NCI-H446 (cell line): ENCODE measurements at regions not wholly inside any gene's neighbourhood (a gene's known extent, or its start where the extent isn't known, plus 50 kb on each side); places are given as distances from the start of the nearest gene placed in this dataset.
"Not testable (repeated sequence)": the region's sequence is repeated elsewhere in the genome, so short reads cannot be mapped to it uniquely, and the experiment has no call there.

ENCODE experiments used
- DNase-seq, 2 experiments: peaks; one replicate each; lab custom pipeline; 2025; lab: John Stamatoyannopoulos, UW

DNA sequence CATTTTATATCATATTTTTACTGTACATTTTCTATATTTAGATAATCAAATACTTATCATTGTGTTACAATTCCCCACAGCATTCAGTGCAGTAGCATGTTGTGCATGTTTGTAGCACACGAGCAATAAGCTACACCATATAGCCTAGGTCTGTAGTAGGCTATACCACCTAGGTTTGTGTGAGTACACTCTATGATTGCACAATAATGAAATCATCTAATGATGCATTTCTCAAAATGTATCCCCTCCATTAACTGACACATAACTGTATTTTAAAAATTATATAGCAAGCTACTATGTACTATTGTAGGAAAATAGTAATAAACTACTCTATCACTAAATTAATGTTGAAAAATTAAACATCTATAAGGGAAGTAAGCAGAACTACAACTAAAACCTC is 518.4 kb upstream of the PABPC4L start:
- no peak for DNase-seq

DNA sequence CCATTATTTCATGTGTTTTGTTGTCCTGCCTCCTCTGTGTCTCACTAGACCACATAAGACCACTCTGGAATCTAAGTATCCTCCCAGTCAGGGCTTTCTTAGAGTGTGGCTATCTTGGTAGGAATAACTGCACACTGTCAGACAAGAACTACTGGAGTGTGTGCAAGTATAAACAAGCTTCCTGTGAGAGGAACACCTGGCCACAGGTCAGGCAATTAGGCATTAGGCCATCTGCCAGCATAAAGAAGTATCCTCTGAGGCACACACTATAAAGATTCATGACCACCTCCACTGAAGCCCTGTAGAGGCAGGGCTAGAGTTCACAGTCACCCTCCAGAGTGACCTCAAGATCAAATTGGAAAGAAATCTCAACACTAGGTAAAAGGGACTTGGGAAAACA is 507.0 kb upstream of the PABPC4L start:
- no peak for DNase-seq

DNA sequence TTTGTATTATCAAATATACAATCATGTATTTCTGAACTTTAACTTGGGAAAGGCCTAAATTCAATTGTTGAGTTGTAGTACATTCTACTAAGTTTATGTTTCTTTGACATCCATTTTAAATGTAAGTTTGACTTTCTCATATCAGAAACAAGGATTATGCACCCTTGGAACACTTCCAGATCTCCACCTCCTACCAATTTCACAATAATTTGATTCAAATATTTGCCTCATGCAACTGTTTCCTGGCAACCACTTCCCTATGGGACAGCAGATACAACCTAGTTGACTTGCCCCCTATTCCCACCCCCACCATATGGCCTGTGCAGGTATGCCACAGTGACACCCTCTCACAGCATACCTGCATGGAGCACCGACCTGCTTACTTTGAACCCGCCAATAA is 506.4 kb upstream of the PABPC4L start:
- no peak for DNase-seq

DNA sequence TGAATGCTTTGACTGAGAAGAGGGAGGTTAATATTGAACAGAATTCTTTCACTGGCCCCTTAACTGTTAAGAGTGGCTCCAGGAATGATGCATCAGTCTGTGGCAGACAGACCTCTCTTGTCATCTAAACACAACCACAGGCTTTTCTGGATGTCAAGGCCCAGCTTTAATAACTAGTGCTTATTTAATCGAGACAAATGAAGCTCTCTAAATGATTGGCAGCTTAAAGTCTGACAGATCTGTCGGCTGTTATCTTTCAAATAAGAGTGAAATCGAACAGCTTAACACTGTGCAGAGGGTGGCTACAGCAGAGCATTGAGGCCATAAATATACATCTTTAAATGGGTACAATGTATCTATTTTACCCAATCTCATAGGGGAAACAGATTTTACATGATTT is 500.8 kb upstream of the PABPC4L start:
- no peak for DNase-seq

DNA sequence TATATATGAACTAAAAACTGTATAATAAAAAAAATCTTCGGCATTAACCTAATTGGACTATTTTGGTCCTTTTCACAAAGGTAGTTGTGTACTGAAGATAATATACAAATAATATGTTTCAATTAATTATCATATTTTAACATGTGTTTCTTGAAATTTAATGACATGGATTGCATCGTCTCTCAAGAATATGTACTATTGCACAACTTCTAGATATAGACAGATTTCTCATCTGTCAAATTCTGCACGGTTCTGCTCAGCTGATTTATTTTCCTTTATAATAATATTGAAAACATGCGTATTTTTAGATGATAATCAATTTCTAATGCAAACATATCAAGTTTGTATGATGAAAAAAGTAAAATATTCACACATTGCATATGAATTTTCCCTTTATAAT is 498.7 kb upstream of the PABPC4L start:
- DNase-seq = no peak

DNA sequence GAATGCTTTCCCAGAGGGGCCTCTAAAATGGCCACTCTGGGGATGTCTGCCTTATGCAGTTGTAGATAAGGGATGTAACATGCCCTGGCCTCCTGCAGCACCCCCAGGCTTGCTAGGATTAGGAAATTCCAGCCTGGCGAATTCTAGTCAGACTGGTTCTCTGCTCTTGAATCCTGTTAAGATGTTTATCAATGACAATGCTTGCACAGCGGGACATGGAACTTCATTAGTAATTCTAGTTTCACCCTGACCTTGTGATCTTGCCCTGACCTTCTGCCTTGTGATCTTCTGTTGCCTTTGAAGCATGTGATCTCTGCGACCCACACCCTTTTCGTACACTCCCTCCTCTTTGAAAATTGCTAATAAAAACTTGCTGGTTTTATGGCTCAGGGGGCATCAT is 497.2 kb upstream of the PABPC4L start:
- DNase-seq = not testable (repeated sequence)

DNA sequence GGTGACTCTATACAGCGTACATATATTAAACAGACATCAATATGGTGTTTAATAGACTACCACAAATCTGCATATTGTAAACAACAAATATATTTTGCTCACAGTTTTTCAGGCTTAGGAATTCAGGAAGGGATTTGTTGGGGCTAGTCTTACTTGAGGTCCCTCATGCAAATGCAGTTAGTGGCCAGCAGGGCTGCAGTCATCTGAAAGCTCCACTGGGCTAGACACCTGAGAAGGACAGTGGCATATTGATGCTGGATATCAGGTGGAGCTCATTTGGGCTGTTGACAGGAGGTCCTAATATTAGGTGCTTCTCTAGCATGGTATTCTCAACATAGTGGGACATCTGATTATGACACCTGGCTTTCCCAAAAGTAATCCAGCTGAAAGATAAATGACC is 493.8 kb upstream of the PABPC4L start:
- DNase-seq = no peak

DNA sequence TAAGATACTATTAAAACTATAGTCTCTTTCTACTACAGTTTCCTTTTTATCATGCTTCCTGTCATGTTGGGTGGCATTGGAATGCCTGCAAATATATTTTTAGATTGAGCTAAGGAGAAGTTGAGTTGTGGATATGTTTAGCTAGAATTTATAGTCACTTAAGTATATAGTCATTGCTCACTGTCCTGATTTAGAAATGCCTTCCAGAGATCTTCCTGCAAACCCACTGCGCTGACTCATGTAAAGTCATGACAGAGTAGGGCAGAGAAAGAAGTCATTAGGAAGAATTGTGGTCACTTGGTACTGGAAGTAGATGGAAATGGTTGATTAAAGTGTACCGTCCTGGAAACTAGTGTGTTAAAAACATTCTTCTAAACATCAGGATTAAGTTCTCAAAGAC is 490.3 kb upstream of the PABPC4L start:
- no peak for DNase-seq

DNA sequence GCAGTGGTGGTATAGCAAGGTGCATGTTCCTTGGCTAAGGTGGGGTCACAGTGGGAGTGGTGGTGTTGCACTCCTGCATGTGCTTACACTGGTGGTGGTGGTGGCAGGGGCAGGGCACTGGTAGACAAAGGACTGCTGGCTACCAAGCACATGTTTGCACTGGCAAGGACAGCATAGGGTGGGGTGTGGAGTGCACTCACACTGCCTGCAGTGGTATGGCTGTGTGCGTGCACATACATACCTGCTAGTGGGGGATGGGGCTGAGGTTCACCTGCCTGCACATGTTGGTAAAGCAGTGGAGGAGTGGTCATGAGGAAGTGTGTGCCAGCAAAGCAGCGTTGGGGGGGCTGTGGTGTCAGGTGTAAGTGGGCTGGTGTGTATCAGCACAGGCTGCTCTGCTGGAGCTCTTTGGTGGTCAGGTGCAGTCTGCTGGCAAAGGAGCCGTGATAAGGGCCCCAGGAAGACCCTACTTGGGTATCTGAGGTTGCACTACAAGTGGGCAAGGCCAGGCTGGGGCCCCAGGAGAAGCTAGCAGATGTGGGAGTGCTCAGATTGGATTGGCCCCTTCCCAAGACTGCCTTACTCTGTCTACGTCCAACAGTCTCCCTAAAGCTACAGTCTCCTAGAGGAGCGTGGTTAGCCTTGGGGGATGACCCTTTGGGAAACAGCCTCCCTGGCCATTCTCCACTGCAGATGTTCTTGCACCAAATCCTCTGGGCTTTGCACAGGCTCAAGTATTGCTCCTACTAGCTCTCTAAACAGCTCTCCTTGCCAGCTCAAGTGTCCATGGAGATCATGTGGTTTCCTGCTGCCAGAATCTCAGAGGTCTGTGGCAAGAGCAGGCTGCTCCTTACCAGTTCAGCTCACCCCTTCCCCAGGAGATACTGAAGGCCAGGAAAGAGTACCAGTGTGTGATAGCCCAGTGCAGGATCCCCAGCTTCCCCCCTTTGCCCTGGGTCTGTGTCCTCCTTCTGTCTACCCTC is 486.3 kb upstream of the PABPC4L start:
- DNase-seq = no peak

DNA sequence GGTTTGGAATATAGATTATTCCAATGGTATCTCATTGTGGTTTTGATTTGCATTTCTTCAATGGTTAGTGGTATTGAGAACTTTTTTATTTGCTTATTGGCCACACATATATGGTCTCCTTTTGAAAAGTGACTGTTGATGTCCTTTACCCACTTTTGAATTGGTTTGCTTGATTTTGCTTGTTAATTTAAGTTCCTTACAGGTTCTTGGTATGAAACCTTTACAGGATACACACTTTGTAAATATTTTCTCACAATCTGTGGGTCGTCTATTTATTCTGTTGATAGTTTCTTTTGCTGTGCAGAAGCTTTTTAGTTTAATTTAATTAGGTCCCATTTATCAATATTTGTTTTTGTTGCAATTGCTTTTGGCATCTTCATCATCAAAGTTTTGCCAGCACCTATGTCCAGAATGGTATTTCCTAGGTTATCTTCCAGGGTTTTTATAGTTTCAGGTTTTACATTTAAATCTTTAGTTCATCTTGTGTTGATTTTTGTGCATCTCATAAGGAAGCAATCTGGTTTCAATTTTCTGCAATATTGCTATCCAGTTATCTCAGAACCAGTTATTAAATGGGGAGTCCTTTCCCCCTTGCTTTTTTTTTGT is 475.7 kb upstream of the PABPC4L start:
- DNase-seq = no peak

DNA sequence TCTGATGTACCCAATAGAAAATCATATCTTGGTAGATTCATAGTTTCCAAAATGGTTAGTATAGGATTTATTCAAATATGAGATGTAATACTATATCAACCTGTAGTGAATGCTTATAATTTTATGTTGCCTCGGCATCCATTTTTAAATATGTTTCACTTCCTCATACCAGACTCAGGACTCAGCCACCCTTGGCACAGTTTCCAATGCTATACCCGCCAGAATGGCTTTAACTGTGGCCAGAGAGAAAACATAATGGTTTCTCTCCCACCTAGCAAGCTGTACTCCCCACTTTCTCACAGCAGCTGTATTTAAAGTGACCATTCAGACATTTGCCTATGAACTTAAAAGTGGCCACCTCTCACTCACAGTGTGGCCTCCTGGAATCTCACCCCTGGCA is 466.6 kb upstream of the PABPC4L start:
- DNase-seq = no peak

DNA sequence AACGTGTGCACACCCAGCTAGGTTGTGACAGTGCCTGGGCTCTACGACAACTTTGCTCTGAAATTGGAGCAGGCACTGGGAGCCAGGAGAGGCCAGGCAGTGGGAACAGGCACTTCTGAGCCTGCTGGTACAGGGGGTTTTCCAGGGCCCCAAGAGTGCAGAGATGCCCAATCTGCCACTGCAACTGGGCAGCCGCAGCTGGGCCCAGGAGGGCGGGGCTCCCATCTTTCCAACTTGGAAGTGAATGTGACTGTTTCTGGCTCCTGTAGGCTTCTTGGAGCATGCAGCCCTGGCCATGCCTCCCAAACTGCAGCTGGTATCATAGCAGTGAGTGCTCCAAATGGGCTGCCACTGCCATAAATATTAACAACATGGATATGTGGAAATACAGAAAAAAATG is 465.1 kb upstream of the PABPC4L start:
- DNase-seq = peak; percentile 5 to 71

DNA sequence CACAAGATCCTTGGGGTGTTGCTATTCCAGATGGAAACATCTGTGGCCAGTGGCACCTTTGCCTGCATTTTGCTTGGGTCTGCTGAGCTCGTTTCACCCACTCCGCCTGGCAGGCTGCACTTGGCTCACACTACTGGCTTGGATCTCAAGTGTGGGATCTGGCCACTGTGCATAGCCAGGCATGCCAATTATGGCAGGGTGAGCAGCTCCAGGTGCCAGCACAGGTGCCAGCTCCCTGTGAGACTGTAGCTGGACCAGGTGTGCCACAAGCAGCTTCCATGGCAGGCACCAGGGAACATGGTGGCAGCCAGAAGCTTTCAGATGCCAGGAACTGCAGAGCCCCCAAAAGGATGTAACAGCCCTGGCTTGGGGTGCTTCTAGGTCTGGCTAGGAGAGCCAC is 463.8 kb upstream of the PABPC4L start:
- peak in 1 of 2 experiments; percentile 18 for DNase-seq

DNA sequence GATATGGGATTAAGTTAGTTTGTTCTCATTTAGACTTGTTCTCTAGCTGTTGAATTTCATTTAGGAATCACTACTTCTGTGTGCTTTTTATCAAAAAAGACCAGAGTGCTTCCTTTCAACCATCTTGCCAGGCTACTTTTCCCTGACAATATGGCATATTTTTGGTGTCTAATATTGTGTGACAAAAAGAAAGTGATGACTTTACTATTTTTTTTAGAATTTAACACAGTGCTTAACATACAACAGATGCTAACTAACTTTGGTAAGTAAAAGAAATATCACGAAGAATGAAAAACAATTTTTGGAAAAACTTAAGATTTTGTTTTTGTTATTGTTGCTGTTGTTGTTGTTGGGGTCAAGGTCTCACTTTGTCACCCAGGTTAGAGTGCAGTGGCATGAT is 462.2 kb upstream of the PABPC4L start:
- DNase-seq = no peak

DNA sequence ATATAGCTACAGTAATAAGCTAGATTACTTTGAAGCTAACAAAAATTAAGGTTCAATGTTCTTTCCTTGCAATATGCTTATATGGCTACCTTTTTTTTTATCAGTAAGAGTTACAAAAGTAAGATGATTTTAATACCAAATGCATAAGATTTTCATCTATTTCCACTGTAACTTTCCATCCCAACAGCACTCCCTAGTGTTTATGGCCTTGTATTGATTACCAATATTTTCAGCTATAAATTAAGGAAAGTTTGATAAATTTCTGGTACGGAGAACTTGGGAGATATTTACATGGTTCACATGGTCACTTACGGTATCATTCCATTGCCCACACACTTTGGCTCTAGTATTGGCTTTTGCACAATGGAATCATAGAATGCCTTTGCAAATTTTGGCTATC is 448.9 kb upstream of the PABPC4L start:
- DNase-seq = no peak

DNA sequence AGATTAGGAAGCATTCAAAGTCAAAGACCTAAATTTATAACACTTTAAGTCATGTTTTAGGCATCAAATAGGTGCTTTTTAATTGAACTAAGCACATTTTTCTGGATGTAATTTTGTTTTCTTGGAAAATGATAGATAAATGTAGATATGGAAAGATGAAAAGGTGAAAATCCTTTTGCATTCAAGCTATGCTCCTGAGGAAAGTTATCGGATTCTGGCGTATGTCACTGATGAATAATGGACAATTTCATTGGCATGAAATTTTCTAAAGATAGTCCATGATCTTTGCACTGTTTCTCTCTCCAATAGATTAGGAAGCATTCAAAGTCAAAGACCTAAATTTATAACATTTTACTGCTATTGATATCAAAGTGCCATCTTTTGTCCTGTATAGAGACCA is 444.2 kb upstream of the PABPC4L start:
- DNase-seq = no peak

DNA sequence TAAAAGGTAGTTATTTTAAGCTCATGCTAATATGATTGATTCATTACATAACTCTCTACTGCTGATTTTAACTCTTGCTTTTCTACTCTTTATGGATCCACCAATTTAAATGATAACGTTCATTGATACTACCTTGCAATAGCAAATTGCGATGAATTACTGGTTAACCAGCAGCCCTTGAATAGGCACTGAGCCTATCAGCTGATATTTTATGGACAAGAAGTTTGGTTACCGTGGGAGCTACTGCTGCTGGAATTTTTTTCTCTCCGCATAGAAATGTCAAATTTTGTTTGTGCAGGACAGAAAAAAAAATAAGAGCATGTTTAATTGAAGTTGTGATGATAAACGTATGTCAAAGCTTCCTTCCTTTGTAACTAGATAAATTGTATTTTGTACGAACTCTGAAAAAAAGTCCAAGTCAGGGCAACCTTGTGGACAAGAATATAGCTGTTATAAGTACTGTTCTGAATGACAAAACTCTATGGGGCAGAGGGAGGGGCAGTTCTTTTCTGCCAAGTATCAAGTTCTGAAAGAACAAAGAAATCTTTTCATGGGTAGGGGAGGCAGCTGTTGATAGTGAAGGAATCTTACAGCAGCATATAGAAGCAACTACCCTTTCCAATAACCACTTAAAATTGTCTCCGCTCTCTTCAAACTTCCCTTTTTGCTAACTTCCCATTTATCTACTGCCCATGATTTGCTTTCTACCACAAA is 434.9 kb upstream of the PABPC4L start:
- no peak for DNase-seq

DNA sequence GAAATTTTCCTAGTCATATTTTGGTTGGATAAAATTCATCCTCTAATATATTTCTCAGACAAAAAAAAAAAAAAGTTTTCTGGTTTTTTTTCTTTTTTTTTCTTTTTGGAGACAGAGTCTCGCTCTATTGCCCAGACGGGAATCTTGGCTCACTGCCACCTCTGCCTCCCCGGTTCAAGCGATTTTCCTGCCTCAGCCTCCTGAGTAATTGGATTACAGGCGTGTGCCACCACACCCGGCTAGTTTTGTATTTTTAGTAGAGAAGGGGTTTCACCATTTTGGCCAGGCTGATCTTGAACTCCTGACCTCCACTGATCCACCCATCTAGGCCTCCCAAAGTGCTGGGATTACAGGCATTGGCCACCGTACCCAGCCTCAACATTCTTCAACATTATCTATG is 432.7 kb upstream of the PABPC4L start:
- DNase-seq = peak in 1 of 2 experiments; percentile 47

DNA sequence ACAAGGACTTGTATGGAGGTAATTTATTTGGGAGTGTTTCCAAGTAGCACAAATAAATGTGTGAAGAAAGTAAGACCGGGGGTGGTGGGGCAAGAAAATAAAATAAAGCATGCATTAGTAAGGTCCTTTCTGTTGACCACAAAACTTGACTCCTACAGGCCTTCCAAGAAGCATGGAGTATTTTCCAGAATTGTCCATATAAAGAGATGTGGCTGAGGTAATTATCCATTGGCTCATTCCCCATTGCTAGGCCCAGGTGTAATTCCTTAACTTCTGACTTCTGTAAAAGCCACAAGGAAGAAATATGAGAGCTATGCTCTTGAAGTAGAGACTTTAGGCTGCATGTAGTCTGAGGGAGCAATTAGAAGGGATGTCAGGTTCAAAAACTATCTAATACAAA is 430.5 kb upstream of the PABPC4L start:
- no peak for DNase-seq

DNA sequence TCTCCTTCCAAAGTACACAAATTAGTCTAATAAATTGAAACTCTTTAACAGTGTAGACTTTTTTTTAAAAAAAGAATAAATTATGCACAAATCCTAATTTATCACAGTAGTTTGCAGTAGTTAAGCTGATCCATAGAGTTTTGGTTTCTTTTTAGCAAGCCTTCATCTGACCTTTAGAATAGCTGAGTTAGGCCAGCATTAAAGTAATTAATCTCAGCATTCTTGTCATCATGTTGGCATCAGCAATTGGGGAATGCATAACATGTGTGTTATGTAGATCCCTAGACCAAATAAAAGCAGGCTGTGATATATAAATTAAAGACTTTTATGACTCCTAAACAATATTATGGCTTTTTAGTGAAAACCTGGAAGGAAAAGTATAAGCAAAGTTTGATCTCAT is 426.5 kb upstream of the PABPC4L start:
- DNase-seq = peak; percentile 13 to 27

DNA sequence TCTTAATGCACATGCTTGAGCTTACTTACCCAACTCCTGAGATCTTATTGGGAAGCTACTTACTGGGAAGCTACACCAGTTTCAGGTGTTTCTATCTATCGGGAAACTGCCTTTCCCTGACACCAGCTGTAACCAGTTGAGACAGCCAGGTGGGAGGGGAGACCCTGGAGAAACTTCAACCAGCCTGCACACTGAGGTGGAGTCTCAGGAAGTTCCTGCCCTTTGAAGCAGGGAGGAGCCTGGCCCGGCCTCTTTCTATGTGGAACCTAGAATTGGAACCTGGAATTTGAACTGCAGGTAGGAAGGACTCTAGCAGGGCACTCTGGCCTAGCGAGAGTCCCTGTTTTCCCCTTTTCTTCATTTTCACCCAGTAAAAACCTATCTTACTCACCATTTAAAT is 425.8 kb upstream of the PABPC4L start:
- no peak for DNase-seq

DNA sequence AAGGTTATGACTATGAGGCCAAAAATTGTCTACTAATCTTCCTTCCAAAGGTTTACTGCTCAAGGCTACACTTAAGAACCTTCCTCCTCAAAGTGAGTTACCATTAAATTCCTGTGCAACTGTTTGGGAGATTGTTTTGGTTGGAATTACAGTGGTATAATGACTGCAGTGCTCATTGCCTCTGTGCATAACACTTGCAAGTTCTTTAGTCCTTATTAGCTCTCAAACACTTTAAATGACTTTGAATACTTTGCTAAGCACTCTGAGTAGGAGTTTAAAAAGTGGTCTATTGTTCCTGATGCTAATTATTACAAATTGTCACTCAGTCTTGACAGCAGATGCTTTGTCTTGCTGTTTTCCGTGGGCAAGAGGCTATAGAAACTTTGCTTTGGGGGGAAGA is 422.8 kb upstream of the PABPC4L start:
- no peak for DNase-seq
